ENCODE measurements at regions not wholly inside any gene's neighbourhood (a gene's known extent, or its start where the extent isn't known, plus 50 kb on each side); places are given as distances from the start of the nearest gene placed in this dataset.

DNA sequence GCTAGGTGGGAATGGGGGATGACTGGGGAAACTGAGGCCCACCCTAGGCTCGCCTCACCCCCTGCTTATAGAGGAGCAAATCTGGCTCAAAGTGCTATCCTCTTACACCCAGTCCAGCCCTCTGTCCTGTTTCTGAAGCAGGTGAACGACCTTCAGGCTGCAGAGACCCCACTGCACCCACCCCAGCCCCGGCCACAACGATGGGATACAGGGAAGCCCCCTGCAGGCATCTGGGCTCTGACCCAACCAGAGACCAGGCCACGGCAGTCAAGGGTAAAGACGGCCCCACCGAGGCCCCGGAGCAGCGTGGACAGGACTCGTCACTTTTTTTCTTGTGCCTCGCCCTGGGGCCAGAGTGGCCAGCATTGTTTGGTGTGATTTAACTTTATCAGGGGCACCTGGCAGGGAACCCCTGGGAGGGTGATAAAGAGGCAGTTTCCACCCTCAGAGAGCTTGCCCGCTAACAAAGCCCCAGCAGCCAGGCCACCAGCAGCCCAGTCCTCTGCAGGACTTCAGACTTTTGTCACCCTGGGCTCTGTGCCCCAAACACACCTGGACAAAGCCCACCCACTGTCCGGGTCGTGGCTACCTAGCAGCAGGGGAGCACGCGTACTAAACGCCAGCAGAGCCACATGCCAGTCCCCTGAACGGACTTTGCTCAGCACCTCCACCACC lies 612.6 kb downstream of the TBC1D22A start:
- DNase-seq: no peak

DNA sequence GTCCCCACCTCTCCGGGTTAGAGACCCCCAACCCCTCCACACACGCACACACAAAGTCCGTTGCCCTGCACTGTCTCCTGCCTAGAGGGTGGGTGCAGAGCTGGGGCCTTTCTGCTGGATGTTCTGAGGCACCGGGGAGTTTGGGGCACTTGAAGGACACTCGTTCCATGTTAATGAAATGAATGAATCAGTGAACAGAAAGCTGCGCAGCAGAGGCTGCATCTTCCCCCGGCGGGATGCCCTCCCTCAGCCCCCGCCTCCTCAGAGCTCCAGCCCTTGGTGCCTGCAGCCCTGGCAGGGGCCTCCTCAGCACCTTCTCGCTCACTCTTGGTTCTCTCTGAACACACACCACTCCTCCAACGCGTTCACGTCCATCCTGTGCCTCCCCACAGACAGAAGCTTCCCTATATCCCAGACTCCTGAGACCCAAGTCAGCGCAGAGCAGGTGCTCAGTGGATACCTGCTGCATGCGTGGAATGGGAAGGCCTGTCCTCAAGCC lies 611.9 kb downstream of the TBC1D22A start:
- no peak for DNase-seq

DNA sequence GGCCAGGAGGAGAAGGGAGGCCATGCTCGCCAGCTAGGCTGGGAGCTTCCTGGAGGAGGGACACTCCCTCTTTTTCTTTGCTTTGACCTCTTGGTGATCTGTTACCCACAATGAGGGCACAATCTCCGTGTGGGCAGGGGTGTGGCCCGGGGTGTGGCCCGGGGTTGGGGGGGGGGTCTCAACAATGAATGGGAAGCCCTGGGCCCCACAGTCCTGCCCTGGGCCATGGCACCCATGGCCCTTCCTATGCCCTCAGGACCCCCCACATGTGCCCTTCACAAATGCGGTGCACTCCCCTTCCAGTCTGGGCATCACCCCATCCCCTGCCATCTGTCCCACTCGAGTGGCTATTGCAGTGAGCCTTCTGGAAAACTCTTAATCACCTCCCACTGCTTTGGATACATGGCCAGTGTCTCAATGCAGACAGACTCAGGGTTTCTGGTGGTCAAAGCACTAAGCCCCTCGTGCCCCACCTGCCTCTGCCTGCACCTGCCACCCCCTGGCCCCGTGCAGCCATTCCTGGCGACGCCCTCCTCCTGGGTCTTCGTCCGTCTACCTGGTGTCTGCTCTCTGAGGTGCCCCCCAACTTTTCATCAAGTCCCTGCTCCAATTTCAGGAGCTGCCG lies 611.3 kb downstream of the TBC1D22A start:
- no peak for DNase-seq

DNA sequence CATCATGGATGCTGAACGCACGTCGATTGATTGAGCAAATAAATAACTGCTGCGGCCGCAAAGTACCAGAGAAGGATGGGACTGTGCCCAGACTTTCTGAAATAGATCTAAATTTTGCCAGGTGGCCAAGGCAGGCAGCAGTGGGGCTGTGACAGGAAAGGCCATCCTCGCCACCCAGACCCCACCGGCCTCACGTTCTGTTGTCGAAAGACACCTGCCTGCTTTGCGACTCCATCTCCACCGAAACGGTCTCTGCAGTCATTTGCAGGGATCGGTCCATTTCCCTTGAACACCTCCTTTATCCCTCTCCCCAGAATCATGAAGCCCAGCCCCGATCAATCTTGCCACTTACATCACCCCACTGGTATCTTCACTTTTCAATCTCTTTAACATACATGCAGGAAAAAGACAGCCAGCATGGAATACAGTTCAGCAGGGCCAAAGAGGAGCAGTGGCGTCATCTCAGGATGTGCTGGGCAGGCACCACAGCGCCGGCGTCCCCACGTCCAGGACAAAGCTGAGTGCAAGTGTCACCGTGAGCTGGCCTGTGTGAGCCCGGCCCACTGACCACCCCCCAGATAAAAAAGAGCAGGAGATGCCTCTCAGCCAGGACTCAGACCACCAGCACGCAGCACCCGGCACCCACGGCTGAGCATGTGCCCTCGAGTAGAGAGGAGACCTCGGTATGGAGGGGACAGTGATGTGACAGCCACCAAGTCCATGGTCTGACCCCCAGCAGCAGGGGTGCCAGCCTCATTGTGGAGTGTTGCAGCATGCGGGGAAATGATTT lies 610.3 kb downstream of the TBC1D22A start:
- no peak for DNase-seq

DNA sequence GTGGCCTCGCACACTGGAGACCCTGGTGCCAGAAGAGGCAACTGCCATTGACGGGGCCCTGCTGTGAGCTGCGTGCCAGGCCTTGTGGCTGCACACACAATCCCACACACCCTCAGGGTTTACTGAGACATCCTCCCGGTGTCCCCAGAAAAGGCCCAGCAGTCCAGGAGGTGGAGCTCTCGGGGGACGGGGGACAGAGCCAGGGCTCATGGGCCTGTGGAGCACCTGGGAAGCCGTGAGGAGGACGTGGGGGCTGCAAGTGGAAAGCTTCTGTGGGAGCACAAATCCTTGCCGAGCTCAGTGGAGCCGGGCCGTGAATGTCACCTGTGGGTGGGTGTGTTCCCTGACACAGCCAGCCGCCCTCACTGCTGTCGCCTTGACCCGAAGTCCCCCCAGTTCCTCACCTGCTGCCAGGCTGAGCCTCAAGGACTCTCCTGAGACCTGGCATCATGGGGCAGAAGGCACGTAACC lies 609.7 kb downstream of the TBC1D22A start:
- no peak for DNase-seq

DNA sequence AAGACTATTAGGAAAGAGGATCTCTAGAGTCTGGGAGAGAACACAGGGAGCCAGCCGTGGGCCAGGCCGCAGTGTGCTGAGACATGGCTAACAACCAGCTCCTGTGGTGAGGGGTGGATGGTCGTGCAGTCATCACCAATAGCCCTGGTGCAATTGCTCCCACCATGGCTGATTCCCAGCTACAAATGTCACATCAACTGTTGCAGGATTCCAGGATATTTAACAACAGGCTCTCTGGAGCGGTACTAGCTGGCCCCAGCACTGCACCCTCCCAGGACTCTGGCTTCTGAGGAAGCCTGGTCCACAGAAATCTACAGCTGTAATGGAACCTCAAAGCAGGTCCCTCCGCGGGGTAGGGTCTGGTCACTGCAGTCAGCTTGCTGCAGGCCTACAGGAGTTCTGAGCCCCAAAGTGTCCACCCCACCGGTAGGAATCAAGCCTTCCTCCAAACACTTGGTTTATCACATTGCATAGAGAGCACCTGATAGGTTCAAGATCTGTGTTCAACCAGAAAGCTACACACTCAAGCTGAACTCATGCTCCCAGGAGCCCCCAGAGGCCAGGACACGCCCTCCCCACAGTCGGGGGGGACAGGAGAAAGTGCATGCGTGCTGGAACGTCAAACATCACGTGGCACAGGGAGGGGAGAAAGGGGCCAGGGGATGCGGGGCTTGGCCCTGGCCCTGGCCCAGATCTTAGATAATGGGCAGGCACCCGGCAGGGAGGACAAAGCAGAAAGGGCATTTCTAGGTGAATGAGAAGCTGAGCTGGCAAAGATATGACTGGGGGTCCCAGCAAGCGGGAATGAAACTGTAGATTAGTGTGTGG lies 609.0 kb downstream of the TBC1D22A start:
- no peak for DNase-seq

DNA sequence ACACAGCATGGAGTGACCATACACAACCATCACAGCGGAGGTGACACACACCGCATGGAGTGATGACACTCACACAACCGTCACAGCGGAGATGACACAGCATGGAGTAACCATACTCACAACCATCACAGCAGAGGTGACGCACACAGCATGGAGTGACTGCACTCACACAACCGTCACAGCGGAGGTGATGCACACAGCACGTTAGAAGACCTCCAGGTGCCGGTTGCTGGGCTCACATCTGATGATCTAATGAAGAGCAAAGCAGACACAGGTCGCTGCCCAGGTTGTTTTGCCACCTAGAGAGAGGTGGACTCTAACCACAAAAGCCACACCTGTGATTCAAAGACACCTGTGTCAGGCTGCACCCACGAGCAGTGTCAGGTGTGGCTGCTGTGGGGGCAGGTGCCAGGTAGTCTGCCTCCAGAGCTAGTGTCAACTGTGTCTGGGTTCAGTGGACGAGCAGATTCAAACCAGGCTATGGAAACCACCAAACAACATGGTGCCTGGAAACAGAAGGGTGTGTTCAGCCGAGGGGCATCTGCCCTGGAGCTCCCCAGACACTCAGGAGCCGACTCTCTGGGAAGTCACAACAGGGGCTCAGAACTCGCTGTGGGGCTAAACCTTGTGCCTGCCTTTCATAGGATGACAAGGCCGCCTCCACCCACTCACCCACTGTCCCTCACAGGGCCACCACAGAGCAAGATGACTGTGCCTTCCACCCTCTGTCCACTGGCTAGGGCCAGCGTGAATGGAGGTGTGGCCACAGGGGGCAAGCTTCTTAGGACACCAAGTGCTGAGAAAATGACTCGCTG lies 608.2 kb downstream of the TBC1D22A start:
- DNase-seq: no peak

DNA sequence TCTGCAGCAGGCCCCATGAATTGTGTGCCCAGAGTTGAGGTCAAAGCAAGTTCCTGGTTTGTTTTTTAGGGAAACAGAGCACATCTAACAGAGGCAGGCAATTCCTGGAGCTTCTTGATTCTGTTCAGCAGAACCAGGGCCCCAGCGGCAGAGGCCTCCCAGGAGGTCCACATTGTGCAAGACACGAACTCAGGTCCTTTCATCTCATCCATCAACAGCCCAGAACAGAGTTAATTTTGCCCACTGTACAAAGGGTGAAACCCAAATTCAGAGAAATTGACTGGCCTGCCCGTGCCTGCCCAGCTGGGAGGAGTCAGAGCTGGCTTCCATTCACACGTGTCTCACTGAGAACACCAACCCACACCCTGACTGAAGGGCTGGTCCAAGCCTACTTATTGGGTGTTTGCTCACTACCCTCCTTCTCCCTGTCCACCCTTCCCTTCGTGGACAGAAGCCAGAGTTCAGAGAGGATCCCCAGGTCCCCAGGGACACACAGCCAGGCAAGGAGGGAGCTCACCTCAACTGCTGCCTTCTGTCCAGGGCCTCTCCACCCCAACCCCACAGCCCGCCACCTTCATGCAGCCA lies 607.1 kb downstream of the TBC1D22A start:
- no peak for DNase-seq

DNA sequence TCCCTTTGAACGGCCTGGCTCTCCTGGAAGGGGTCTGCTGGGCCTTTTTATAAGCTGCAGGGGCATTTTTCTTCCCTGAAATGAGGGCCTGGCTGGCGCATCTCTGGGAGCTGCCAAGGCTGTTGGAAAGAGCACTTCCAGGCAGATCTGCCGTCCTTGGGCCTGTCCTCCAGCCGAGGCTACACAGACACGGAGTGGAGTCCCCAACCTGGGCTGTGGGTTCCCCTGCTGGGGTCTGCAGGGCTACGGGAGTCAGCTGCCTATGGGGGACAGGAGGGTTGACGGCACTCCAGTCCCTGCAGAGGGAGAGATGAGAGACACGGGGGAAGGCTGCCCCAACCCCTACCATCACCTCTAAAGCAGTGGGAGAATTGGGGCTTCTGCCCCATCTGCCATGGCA lies 606.6 kb downstream of the TBC1D22A start:
- no peak for DNase-seq

DNA sequence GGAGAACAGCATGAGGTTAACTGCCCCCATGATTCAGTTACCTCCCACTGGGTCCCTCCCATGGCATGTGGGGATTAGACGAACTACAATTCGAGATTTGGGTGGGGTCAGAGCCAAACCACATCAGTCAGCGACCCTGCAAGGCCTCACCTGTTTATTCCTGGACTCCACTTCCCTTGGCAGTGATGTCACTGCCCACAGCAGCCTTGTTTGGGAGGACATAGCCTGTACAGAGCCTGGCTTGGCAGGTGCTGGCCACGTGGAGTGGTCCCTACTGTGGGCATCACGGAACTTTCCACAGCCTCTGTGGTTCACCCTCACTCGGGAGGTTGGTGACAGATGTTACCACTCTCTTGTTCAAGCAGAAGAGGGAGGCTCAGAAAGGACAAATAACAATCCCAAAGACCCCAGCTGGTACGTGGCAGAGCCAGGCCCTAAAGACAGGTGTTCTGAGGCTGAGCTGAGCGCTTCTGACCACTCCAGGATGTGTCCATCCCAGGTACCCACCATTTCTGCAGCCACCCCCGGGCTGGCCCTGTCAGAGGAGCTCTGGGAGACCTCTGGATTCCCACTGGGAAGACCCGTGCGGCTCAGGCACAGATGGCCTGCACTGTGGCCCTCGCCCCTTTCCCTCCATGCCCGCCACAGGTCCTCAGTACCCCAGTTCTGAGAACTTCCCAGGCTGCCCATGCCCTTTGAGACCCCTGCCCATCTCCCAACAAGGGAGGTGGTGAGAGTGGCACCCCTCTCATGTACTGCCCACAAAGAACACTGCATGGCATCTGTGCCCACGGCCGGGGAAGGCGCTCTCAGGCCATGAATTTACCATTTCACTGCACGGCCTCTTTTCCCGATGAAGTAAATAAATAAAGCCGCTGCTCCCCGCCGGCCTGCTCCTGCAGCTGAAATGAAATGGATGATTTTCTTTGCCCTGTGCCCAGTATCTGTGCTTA lies 605.8 kb downstream of the TBC1D22A start:
- no peak for DNase-seq

DNA sequence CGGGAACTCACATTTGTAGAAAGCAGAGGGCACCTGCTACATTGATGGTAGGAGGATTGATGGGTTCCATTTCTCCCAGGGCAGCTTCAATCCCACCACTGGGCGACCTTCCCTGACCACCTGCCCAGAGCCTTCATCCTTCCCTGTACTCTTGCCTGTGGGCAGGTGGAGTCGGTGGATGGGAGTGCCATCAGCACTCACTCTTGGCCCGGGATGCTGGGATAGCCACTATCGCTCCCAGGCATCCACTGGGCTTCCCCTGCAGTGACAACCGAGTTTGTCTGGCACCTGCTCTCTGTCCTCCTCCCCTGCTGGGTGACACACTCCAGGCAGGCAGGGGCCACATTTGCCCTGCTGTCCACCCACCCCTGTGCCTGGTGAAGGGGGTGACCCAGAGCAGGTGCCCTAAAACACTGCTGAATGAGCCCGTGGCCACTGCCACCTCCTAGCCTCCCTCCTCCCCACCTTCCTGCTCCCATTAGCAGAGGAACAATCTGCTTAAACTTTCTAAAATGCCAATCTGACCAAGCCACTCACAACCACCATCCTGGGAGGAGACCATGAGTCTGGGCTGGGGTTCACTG lies 604.7 kb downstream of the TBC1D22A start:
- no peak for DNase-seq

DNA sequence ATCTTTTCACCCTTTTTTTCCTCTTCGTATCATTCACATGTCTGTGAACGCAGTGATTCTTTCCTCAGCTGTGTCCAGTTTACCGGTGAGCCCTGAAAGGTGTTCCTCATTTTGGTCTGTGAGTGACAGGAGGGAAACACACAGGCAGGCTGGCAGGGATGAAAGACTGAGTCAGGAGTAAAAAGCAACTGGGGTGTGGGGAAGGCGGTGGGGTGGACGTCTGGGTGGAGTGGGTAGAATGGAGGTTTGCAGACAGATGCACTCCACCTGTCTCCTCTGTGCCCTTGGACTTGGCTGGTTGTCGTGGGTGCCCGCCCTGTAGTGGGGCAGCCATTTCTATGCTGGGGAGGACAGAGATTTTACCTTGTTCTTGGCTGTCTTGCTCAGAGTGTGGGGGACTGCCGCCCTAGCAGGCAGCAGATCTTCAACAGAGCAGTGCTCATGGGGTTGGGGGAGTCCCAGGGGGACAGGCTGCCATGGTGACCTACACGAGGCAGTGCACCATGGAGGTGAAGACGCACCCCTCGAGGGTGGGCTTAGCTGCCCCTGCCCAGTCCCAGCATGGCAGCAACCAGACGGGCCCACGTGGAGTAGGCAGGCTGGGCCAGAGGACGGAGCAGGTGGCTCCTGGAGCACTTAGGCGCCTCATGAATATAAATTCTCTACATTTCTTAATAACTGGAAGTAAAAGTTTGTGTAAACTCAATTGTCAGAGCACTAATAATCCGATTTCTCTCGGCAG lies 603.7 kb downstream of the TBC1D22A start:
- no peak for DNase-seq

DNA sequence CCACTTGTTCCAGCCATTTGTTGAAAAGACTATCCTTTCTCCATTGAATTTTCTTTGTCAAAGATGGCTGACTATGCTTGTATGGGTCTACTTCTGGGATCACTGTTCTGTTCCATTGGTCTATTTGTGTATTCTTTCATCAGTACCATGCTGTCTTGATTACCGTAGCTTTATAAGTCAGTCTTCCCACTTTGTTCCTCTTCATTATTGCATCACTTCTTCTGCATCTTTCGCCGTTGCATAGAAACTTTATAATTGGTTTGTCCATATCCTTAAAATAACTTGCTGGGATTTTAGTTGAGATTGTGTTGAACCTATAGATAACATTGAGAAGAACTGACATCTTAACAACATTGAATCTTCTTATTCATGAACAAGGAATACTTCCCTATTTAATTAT lies 598.8 kb downstream of the TBC1D22A start:
- DNase-seq: no peak

DNA sequence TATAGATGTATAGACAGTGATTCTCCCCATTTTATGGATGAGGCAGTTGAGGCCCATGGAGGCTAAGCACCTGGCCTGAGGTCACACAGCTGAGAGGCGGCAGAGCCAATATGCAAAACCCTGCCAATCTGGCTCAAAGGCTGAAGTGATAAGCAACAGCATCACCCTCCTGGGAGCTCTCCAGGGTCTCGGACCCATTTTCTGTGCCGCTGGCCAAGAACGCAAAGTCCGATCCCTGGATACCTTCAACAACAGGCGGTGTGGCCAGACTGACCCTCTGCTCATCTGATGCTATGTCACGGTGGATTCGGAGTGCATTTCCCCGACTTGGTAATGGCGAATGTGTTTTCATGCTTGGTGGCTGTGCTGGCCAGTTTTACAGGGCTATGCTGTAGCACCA lies 595.0 kb downstream of the TBC1D22A start:
- no peak for DNase-seq

DNA sequence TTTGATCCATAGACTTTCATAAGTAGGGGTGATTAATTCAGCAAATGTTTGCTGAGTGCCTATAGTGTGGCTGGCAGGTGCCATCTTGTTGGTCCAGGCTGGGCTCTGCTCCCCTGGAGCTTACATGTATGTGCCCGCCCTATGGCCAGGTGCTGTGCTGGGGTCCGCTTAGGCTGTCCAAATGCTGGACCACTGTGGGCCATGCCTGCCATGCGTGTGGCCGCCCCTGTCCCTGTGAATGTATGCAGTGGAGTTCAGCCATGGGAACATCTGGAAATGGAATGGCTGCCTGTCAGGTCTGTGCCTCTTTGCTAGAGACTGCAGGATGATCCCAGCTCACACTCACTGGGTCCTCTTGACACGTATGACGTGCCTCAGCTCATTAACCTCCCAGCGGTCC lies 594.6 kb downstream of the TBC1D22A start:
- no peak for DNase-seq

DNA sequence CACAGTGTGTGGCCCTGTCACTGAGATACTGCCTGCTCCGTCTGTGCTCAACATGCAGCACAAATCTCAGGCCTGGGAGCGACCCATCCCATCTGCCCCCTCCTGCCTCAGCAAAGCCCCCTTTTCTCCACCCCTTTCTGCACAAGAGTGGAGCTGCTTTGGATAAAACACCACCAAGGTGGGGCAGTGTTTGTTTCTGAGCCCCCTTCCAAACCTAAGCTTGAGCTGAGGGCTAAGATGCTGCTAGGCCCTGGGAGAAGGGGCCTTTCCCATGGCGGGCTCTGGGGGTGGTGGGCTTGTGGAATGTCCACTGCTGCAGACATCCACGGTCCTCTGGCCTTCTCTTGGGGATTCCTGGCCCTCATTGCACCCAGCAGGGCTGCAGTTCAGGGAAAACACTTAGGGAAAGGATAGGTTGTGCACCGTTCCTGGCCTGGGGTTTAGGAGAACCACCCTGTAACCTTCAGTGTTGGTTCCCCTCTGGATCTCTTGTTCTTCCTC lies 594.1 kb downstream of the TBC1D22A start:
- DNase-seq: no peak

DNA sequence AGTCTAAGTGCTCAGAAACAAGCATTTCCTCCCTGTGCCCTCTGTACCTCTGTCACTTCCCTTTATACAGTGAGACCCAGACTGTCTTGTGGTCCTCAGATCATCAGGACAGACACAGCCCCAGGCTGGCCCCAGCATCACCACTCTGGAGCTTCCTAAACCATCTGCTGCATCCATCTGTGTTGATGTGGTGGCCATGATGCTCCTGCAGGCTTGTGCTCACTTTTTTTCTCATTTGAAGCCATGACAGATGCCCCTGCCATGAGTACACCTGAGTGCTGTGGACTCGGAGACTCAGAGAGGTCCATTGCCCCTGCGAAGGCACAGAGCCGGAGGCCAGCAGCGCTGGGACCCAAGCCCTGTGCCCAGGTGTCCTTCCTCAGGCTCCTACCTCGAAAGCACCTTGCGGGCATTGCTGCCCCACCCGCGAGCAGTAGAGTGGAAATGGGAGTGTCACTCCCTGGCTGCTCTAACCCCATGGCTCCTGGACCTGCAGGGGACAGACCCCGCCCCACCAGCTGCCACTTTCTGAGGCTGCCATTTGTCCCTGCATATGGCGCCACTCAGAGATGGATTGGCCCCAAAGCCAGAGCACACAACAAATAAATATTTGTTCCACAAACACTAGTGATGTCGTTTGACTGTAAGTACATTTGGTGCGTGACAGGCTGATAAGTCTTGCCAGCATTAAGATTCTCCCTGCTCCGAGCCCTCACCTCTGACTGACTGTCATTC lies 593.5 kb downstream of the TBC1D22A start:
- no peak for DNase-seq

DNA sequence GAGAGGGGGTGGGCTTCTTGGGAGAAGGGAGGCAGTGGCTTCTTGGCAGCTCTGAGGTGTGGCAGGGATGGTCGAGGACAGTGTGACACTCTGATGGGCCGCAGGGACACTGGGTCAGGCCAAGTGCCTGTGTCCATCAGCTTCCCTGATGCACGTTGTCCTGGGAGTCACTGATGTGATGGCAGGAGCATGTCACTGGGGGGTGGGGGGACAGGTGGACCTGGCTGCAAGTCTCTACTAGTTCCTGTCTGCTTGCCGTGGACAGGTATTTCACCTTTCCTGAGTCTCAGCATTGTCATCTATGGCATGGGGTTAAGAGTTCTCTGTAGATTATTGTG lies 592.9 kb downstream of the TBC1D22A start:
- DNase-seq: no peak

Measured in activated effector memory CD4-positive, alpha-beta T cell treated with Interleukin-2 at 50 U/mL for 16 hours (primary cell).